Mucosa of rectum (tissue), 2 donors: ENCODE measurements at regions not wholly inside any gene's neighbourhood (a gene's known extent, or its start where the extent isn't known, plus 50 kb on each side); places are given as distances from the start of the nearest gene placed in this dataset.

Experiments
- H3K27ac ChIP-seq, 2 donors: one replicate each; pipeline ENCODE4 v1.7.0; 2013; ENCODE audit warnings: inconsistent platforms in 2 of 2, low read depth in 2 of 2, low read length in 2 of 2
- H3K27me3 ChIP-seq, 2 donors: one replicate each; pipeline ENCODE4 v1.7.0; 2013; ENCODE audit warnings: low read length in 2 of 2; ENCODE audit not compliant: control insufficient read depth in 2 of 2, insufficient read depth in 2 of 2
- H3K36me3 ChIP-seq, 2 donors: one replicate each; pipeline ENCODE4 v1.7.0; 2013; ENCODE audit warnings: low read length in 2 of 2; ENCODE audit not compliant: control insufficient read depth in 2 of 2, insufficient read depth in 2 of 2
- H3K4me1 ChIP-seq, 2 donors: one replicate each; pipeline ENCODE4 v1.7.0; 2013; ENCODE audit warnings: low read length in 2 of 2, mild to moderate bottlenecking in 1 of 2; ENCODE audit not compliant: control insufficient read depth in 2 of 2, insufficient read depth in 2 of 2
- H3K4me3 ChIP-seq, 2 donors: one replicate each; pipeline ENCODE4 v1.7.0; 2013; ENCODE audit warnings: low read length in 2 of 2
- H3K9ac ChIP-seq, 2 donors: one replicate each; pipeline ENCODE4 v1.7.0; 2013; ENCODE audit warnings: low read length in 2 of 2, low read depth in 1 of 2, mild to moderate bottlenecking in 1 of 2
- H3K9me3 ChIP-seq, 2 donors: one replicate each; pipeline ENCODE4 v1.7.0; 2013; ENCODE audit warnings: low read length in 2 of 2; ENCODE audit not compliant: control insufficient read depth in 2 of 2
- donor health status: healthy.
- donor health status: Normal muscosa, but diverticular disease.

DNA sequence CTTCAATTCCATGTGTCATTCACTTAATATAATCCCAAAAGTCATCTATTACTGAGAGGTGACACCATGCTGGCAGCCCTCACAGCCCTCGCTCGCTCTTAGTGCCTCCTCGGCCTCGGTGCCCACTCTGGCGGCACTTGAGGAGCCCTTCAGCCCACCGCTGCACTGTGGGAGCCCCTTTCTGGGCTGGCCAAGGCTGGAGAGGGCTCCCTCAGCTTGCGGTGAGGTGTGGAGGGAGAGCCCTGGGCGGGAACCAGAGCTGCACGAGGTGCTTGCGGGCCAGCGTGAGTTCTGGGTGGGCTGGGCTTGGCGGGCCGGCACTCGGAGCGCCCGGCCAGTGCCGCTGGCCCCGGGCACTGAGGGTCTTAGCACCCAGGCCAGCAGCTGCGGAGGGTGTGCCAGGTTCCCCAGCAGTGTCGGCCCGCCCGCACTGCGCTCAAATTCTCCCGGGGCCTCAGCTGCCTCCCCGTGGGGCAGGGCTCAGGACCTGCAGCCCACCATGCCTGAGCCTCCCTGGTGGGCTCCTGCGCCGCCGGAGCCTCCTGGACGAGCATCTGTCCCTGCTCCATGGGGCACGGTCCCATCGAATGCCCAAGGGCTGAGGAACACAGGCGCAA is 374.1 kb downstream of the ELAVL2 start:
- Histone ChIP-seq H3K27me3 (no peaks in the 10 kb centered on the region), H3K27ac (no peak overlapping the region), H3K4me1 (no peaks in the 10 kb centered on the region), H3K9ac (no peak overlapping the region), H3K4me3 (no peak overlapping the region), H3K9me3 (no peaks in the 10 kb centered on the region), H3K36me3 (no peaks in the 10 kb centered on the region)

DNA sequence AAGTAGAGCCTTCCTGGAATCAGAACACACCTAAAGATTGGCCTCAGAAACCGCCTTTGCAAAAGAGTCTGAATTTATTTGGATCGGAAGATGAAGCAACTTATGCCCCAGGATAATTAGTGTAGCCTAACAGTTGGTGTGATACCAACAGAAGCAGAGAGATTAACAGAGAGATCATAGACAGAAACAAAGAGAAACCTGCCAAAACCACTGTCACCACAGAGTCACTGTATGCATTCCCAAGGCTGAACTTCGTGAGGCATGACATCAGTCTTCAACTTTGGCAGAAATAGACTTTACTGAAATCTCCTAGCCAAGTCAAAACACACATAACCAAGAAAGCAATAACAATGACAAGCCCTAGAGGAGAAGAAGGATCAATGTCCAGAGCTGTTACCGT is 361.8 kb downstream of the ELAVL2 start:
- Histone ChIP-seq H3K36me3 (no peaks in the 10 kb centered on the region), H3K27ac (no peak overlapping the region), H3K4me3 (no peak overlapping the region), H3K4me1 (no peaks in the 10 kb centered on the region), H3K9me3 (no peaks in the 10 kb centered on the region), H3K9ac (no peak overlapping the region), H3K27me3 (no peaks in the 10 kb centered on the region)

DNA sequence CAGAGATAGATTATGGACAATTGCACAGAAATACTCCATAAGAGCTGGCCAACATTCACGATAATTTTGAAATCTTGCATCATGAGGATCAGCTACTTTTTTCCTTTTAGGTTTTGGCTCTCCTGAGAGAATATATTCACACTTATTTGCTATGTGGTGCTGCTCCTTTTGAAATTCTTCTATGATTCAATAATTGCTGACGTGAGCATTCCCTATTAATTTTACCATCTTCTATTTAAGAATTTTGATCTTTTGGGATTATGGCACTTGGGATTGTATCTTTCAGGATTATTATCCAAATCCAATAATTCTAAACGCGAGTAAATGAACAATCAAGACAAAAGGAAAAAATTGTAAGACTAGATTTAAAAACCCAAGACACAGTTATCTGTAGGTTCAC is 358.8 kb downstream of the ELAVL2 start:
- Histone ChIP-seq H3K9me3 (no peaks in the 10 kb centered on the region), H3K36me3 (no peaks in the 10 kb centered on the region), H3K27ac (no peak overlapping the region), H3K9ac (no peak overlapping the region), H3K4me3 (no peak overlapping the region), H3K27me3 (no peaks in the 10 kb centered on the region), H3K4me1 (no peaks in the 10 kb centered on the region)

DNA sequence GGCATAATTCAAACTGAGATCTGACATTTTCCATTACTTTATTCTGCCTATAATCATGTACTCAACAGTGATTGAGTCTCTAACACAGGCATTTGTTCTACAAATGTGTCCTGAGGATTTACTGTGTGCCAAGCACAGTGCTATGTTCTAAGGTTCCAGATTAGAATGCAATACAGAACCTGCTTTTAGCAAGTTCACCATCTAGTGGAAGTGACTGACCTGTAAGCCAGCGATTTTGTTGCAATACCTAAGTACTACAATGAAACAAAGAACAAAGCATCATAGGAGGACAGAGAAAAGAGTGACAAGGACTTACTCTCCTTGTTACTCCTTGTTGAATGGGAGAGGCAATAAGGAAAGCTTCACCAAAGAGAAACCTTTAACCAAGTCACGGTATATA is 348.1 kb downstream of the ELAVL2 start:
- Histone ChIP-seq H3K9ac (no peak overlapping the region), H3K27ac (no peak overlapping the region), H3K4me1 (no peaks in the 10 kb centered on the region), H3K9me3 (no peaks in the 10 kb centered on the region), H3K27me3 (no peaks in the 10 kb centered on the region), H3K4me3 (no peak overlapping the region), H3K36me3 (no peaks in the 10 kb centered on the region)

DNA sequence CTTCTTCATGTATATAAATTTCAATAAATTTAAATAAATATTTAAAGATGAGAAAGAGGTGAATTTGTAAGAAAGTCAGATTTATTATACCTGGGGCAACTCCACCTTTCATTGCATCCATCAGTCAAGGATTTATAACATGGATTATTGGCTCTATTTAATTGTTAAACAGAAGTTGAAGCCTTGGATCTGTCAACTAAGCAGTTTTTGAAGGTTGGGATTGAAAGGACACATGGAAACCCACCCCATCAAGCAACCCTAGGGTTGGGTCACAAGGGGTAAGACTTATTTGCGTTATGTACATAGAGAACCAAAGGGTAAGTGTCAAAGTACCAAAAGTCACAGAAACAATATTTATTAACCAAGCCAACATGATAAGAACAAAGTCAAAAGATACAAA is 342.5 kb downstream of the ELAVL2 start:
- Histone ChIP-seq H3K27ac (no peak overlapping the region), H3K36me3 (no peaks in the 10 kb centered on the region), H3K4me3 (no peak overlapping the region), H3K9ac (no peak overlapping the region), H3K27me3 (no peaks in the 10 kb centered on the region), H3K4me1 (no peaks in the 10 kb centered on the region), H3K9me3 (no peaks in the 10 kb centered on the region)

DNA sequence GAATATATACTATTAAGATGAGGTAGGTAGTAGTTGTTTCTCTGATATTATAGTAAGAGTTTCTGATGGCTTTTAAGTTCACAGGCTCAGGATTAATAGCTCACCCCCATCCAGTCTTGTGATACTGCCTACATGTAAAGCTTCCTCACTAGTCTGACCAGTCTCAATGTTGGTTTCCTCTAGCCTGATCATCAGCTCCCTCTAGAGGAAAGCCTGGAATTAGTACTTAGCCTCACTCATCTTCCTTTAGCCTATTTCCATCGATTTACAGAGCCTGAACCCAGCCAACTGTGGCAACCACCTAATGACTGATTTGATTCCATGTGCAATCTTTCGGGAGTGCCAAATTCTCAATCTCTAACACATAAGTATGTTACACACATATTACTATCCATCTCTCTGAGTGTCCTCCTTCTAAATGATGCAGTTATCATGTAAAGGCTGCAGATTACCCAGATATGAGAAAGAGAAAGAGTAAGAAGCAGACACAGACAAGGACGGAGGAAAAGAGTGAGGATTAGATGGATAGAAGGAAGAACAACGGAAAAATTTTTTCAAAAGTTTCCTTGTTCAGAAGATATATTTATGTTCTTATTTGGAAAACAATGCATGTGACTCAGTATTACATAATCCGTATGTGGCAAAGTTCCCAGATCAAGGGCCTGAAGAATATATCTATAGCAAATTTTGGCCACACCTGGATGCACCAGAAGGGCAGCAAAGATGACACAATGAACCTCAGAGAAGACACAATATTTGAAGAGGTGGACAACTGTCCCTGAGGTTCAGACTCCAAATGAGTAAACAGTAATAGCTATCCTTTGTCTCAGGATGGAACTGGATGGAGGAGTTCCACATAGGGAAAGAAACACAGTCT is 333.7 kb downstream of the ELAVL2 start:
- H3K27ac ChIP-seq: no peak overlapping the region
- H3K4me1 ChIP-seq: no peaks in the 10 kb centered on the region
- H3K9me3 ChIP-seq: no peaks in the 10 kb centered on the region
- H3K27me3 ChIP-seq: no peaks in the 10 kb centered on the region
- no peaks in the 10 kb centered on the region for H3K36me3 ChIP-seq
- H3K4me3 ChIP-seq: no peak overlapping the region
- H3K9ac ChIP-seq: no peak overlapping the region

DNA sequence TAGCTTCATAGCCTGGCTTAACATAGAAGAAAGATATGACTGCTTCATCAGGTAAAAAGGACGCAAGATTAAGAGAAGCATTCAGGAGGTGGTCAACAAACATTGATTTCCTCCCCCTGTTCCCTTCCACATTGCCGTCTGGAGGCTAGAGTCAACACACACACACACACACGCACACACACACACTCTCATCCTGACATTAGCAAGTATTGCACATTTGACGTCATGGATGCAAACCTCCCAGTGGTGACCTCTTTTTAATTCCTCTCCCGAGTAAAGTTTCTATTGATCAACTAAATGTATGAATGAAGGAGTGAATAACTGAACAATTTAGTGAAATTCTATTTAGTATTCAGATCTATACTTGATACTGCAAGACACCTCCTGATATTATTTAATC is 332.8 kb downstream of the ELAVL2 start:
- H3K36me3 ChIP-seq: no peaks in the 10 kb centered on the region
- H3K9ac ChIP-seq: no peak overlapping the region
- no peaks in the 10 kb centered on the region for H3K9me3 ChIP-seq
- H3K4me3 ChIP-seq: no peak overlapping the region
- H3K4me1 ChIP-seq: no peaks in the 10 kb centered on the region
- no peaks in the 10 kb centered on the region for H3K27me3 ChIP-seq
- H3K27ac ChIP-seq: no peak overlapping the region

DNA sequence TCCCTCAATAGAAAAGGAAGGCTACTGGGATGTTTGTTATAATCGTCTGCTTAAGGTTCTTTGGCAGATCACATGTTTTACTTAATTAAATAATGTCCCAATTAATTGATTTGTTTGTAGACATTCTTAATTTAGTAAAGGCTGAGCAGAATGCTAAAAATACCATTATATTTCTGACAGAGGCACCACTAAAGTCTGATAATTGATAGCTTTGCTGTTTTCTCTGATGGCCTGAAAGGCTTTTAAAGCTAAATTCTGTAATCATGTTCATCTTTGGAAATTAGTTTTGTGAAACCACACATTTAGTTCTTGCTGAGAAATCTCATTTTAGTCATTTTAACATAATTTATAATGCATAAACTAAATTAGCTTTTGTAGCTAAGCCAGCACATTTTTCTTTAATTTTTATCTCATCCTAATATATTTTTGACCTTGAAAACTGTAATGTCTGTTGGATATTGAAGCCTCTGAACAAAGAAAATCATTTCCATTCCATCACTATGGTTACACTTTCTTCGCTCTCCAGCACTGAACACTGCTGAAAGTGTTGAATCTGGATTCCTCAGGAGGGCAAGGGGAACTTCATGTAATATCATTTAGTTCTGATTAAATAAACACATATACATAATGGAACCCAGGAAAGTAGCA is 329.4 kb downstream of the ELAVL2 start:
- Histone ChIP-seq H3K4me1 (no peaks in the 10 kb centered on the region), H3K4me3 (no peak overlapping the region), H3K9ac (no peak overlapping the region), H3K36me3 (no peaks in the 10 kb centered on the region), H3K9me3 (no peaks in the 10 kb centered on the region), H3K27me3 (no peaks in the 10 kb centered on the region), H3K27ac (no peak overlapping the region)

DNA sequence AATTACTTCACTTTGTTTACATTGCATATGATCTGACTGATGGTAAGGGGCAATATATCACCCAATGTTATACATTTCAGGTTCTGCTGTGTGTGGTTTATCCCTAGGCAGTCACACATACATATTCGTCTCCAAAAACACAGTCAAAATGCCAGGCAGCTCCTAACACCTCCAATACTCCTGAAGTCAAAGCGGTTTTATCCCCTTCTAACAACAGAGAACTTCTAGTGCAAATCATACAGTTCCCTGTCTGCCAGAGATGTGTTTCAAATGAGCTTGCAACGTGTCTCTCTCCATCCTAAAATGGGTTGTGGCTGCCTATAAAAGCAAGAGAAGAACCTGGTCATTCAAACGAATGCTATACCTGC is 328.9 kb downstream of the ELAVL2 start:
- no peak overlapping the region for H3K27ac ChIP-seq
- no peaks in the 10 kb centered on the region for H3K36me3 ChIP-seq
- no peak overlapping the region for H3K9ac ChIP-seq
- no peaks in the 10 kb centered on the region for H3K9me3 ChIP-seq
- H3K4me1 ChIP-seq: no peaks in the 10 kb centered on the region
- no peak overlapping the region for H3K4me3 ChIP-seq
- H3K27me3 ChIP-seq: no peaks in the 10 kb centered on the region

DNA sequence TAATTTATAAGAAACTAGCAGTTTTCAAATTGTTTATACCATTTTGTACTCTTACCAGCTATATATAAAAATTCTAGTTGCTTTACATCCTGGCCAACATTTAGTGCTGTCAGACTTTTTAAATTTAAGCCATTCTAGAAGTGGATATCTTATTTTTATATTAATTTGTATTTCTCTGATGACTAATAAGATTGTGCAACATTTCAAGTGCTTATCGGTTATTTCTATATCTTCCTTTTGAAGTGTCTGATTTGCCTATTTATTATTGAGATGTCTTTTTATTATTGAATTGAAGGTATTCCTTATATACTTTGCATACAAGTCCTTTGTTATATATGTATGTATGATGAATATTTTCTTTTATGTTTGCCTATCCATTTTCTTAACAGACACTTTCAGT is 324.0 kb downstream of the ELAVL2 start:
- no peaks in the 10 kb centered on the region for H3K9me3 ChIP-seq

More for the DNA sequence above, 324.0 kb downstream of the ELAVL2 start:
- Histone ChIP-seq H3K27me3 (no peaks in the 10 kb centered on the region), H3K4me1 (no peaks in the 10 kb centered on the region), H3K9ac (no peak overlapping the region), H3K4me3 (no peak overlapping the region), H3K36me3 (no peaks in the 10 kb centered on the region), H3K27ac (no peak overlapping the region)
